ENCODE measurements at regions not wholly inside any gene's neighbourhood (a gene's known extent, or its start where the extent isn't known, plus 50 kb on each side); places are given as distances from the start of the nearest gene placed in this dataset.
"Not testable (repeated sequence)": the region's sequence is repeated elsewhere in the genome, so short reads cannot be mapped to it uniquely, and the experiment has no call there.

- Mint-ChIP-seq H3K27me3 (ENCODE audit: unreplicated experiment) (peaks cover 2% of the 10 kb centered on the region), H3K36me3 (ENCODE audit: unreplicated experiment) (no peaks in the 10 kb centered on the region), H3K27ac (ENCODE audit: unreplicated experiment) (no peak overlapping the region), H3K9me3 (ENCODE audit: unreplicated experiment) (no peaks in the 10 kb centered on the region), H3K4me1 (ENCODE audit: low read depth, unreplicated experiment) (no peaks in the 10 kb centered on the region), H3K4me3 (ENCODE audit: unreplicated experiment) (no peak overlapping the region)
- no peak for DNase-seq
- TF ChIP-seq CTCF (IDR thresholded peaks at IDR 0.05; ENCODE audit: partially characterized antibody, unreplicated experiment): no peak
Measured at GRCh38 chrX:73964579-73964978, 112.1 kb upstream of the XIST start.

- Mint-ChIP-seq H3K27ac (ENCODE audit: unreplicated experiment) (no peak overlapping the region), H3K9me3 (ENCODE audit: unreplicated experiment) (no peaks in the 10 kb centered on the region), H3K27me3 (ENCODE audit: unreplicated experiment) (peaks cover 2% of the 10 kb centered on the region), H3K4me1 (ENCODE audit: low read depth, unreplicated experiment) (no peaks in the 10 kb centered on the region), H3K36me3 (ENCODE audit: unreplicated experiment) (no peaks in the 10 kb centered on the region), H3K4me3 (ENCODE audit: unreplicated experiment) (no peak overlapping the region)
- no peak for TF ChIP-seq CTCF (IDR thresholded peaks at IDR 0.05; ENCODE audit: partially characterized antibody, unreplicated experiment)
- no peak for DNase-seq
Measured at GRCh38 chrX:73963682-73964081, 111.2 kb upstream of the XIST start.

DNA sequence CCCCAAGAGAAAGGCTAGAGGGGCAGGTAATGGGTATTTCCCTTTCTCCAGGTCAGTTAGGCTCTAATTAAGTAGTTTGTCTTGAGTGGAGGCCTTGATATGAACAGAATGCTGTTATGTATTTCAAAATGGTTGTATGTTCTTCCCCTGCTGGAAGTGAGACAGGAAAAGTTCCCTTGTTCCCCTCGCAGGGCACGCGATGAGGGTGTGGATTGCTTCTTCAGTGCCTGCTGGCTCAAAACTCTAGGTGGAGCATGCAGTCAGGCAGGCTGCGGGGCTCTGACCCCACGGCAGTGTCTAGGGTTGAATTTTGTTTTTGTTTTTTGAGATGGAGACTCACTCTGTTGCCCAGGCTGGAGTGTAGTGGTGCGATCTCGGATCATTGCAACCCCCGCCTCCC, 110.4 kb upstream of the XIST start:
- Mint-ChIP-seq H3K4me3 (ENCODE audit: unreplicated experiment) (no peak overlapping the region), H3K36me3 (ENCODE audit: unreplicated experiment) (no peaks in the 10 kb centered on the region), H3K4me1 (ENCODE audit: low read depth, unreplicated experiment) (no peaks in the 10 kb centered on the region), H3K27ac (ENCODE audit: unreplicated experiment) (no peak overlapping the region), H3K9me3 (ENCODE audit: unreplicated experiment) (no peaks in the 10 kb centered on the region), H3K27me3 (ENCODE audit: unreplicated experiment) (peaks cover 2% of the 10 kb centered on the region)
- no peak for TF ChIP-seq CTCF (IDR thresholded peaks at IDR 0.05; ENCODE audit: partially characterized antibody, unreplicated experiment)
- no peak for DNase-seq

DNA sequence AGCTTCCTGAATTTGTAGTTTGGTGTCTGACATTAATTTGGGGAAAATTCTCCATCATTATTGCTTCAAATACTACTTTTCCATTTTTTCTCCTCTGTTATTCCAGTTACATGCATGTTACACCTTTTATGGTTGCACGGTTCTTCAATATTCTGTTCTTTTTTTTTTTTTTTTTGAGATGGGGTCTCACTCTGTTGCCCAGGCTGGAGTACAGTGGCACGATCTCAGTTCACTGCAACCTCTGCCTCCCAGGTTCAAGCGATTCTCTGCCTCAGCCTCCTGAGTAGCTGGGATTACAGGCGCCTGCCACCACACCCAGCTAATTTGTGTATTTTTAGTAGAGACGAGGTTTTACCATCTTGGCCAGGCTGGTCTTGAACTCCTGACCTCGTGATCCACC, 109.4 kb upstream of the XIST start:
- not testable (repeated sequence) for H3K9me3 Mint-ChIP-seq (ENCODE audit: unreplicated experiment); H3K27ac Mint-ChIP-seq (ENCODE audit: unreplicated experiment); H3K27me3 Mint-ChIP-seq (ENCODE audit: unreplicated experiment); H3K4me3 Mint-ChIP-seq (ENCODE audit: unreplicated experiment); H3K4me1 Mint-ChIP-seq (ENCODE audit: low read depth, unreplicated experiment); DNase-seq; H3K36me3 Mint-ChIP-seq (ENCODE audit: unreplicated experiment)

DNA sequence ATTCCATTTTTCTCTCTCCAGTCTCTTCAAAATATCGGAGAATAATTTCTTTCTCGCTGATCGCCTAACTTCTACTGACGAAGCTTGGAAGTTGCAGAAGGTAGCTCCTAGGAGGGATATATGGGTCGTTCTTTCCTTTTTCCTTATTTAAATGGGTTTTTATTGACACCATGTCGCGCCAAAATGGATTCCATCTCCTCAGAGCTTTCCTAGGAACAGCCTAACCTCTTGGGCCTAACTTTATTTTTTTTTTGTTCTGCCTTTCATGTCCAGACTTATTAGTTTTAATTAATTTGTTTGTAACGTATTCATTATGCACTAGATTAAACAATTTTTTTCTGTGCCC, 92.0 kb upstream of the XIST start:
- H3K4me3 Mint-ChIP-seq (ENCODE audit: unreplicated experiment): peak overlapping the region; percentile 94
- H3K4me1 Mint-ChIP-seq (ENCODE audit: low read depth, unreplicated experiment): peaks cover 7% of the 10 kb centered on the region
- peak overlapping the region; percentile 90 for H3K27ac Mint-ChIP-seq (ENCODE audit: unreplicated experiment)
- H3K36me3 Mint-ChIP-seq (ENCODE audit: unreplicated experiment): no peaks in the 10 kb centered on the region
- H3K27me3 Mint-ChIP-seq (ENCODE audit: unreplicated experiment): no peaks in the 10 kb centered on the region
- no peak for DNase-seq
- peaks cover 2% of the 10 kb centered on the region for H3K9me3 Mint-ChIP-seq (ENCODE audit: unreplicated experiment)
- no peak for TF ChIP-seq CTCF (IDR thresholded peaks at IDR 0.05; ENCODE audit: partially characterized antibody, unreplicated experiment)

All from glutamatergic neuron (in vitro differentiated cells).